H1 (cell line): ENCODE measurements at regions not wholly inside any gene's neighbourhood (a gene's known extent, or its start where the extent isn't known, plus 50 kb on each side); places are given as distances from the start of the nearest gene placed in this dataset.

Experiments
- BACH1 ChIP-seq: IDR thresholded peaks from 2 replicates; pipeline ENCODE4 v1.6.1; 2012; ENCODE audit warnings: low read length, improper control_type of control experiment
- CHD7 ChIP-seq: fragments of 300-600 bp; sonication (generic); IDR thresholded peaks from 2 replicates; pipeline ENCODE4 v1.7.1; 2012; ENCODE audit warnings: low read length, moderate library complexity, mild to moderate bottlenecking, inconsistent platforms; ENCODE audit not compliant: insufficient replicate concordance
- JUND ChIP-seq: IDR thresholded peaks from 2 replicates; pipeline ENCODE4 v1.6.1; 2011; ENCODE audit warnings: mild to moderate bottlenecking, improper control_type of control experiment, low read length
- NANOG ChIP-seq: IDR thresholded peaks from 2 replicates; pipeline ENCODE4 v1.6.1; 2011; ENCODE audit warnings: low read length, low read depth, mild to moderate bottlenecking, inconsistent platforms; ENCODE audit not compliant: insufficient read depth, poor library complexity, severe bottlenecking
- TF ChIP-seq, protein P1 (sequence below): IDR thresholded peaks from 2 replicates; pipeline ENCODE4 v1.6.1; 2011; ENCODE audit warnings: low read depth, mild to moderate bottlenecking, low read length; ENCODE audit not compliant: insufficient read depth

DNA sequence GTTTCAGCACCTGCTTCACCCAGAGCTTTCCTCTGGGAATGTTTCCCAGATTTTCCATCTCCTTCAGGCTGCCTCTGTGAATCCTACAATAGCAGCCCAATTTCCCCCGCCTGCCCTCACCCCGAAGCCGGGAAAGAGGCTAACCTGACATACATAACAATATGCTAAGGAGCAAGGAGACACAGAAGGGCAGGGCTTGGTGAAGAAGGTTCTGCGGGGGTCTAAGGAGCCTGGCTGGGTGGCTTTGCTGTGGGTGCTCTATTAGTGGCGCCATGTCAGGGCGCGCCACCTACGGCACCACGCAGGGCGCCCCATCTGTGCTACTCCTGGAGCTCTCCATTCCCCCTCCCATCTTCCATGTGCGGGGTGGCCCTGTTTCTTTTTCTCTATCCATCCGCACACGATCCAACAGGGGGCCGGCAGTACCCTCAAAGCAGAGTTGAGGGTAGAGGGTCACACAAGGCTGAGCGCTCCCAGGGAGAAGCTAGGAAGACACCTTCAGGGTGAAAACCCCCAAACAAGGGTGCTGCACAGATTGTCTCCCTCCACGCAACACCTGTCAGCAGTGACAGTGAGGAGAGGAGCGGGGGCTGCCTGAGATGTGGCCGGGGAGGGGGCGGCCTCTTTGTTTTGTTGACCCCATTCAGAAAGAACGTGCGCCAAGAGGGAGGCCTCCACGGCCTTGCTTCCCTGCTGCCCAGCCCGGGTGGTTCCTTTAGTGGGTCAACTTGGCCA, 101.4 kb downstream of the PDCL3 start (continued):
- TF ChIP-seq CHD7: no peak
- TF ChIP-seq NANOG: no peak
- TF ChIP-seq BACH1: no peak
- TF ChIP-seq, protein P1, sequence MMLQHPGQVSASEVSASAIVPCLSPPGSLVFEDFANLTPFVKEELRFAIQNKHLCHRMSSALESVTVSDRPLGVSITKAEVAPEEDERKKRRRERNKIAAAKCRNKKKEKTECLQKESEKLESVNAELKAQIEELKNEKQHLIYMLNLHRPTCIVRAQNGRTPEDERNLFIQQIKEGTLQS: no peak
- no peak for TF ChIP-seq JUND
